Heart right ventricle (tissue), 16 donors: ENCODE measurements at regions not wholly inside any gene's neighbourhood (a gene's known extent, or its start where the extent isn't known, plus 50 kb on each side); places are given as distances from the start of the nearest gene placed in this dataset.

Experiments
- ATAC-seq, 8 donors: fragments of 200-7000 bp; cut with Tn5 transposase; one replicate each; pipeline ENCODE4 v1.9.1; 2020; ENCODE audit warnings: mild to moderate bottlenecking in 8 of 8, moderate library complexity in 8 of 8, moderate number of reproducible peaks in 1 of 8
- DNase-seq, 2 donors: peaks; one replicate each; pipeline ENCODE4 v3.0.0-alpha.2; 2020
- H3K27ac ChIP-seq, 10 donors: fragments of 200-600 bp; sonication (generic) in 2 of 10; one replicate each; pipeline versions ENCODE4 v1.5.0 to v1.8.0; 2020 to 2022; ENCODE audit warnings: mild to moderate bottlenecking in 3 of 10
- H3K27me3 ChIP-seq, 7 donors: fragments of 200-600 bp; one replicate each; pipeline ENCODE4 v1.8.0; 2021 to 2022; ENCODE audit warnings: mild to moderate bottlenecking in 2 of 7
- H3K36me3 ChIP-seq, 9 donors: fragments of 200-600 bp; sonication (generic) in 1 of 9; one replicate each; pipeline versions ENCODE4 v1.5.0 to v1.8.0; 2020 to 2022; ENCODE audit warnings: mild to moderate bottlenecking in 2 of 9
- H3K4me1 ChIP-seq, 9 donors: fragments of 200-600 bp; sonication (generic) in 1 of 9; one replicate each; pipeline versions ENCODE4 v1.5.0 to v1.8.0; 2020 to 2022; ENCODE audit warnings: mild to moderate bottlenecking in 4 of 9
- H3K4me3 ChIP-seq, 10 donors: fragments of 200-600 bp; sonication (generic) in 2 of 10; one replicate each; pipeline versions ENCODE4 v1.5.0 to v1.8.0; 2020 to 2022; ENCODE audit warnings: mild to moderate bottlenecking in 7 of 10, moderate library complexity in 2 of 10
- H3K9me3 ChIP-seq, 11 donors: fragments of 200-600 bp in 10 of 11; sonication (generic) in 2 of 11; one replicate each; pipeline versions ENCODE4 v1.5.0 to v1.8.0; 2013 to 2022; ENCODE audit warnings: mild to moderate bottlenecking in 2 of 11, control low read depth in 1 of 11, moderate library complexity in 1 of 11
- WGBS, 2 donors: extraction: QIAGEN DNeasy Blood & Tissue Kit; methylation state at CpG; one replicate each; pipeline ENCODE4 v1.1.7; 2013; ENCODE audit warnings: inconsistent platforms in 1 of 2; 5-methylcytosine and 5-hydroxymethylcytosine counted together
- intact Hi-C, 10 donors: fragments of 100-400 bp; cut with DNase I; formaldehyde crosslinking; loops; one replicate each; pipeline versions ENCODE4 v1.11.1 to v1.14.2; 2022
- TF ChIP-seq, protein P1 (sequence below), 9 donors: fragments of 200-600 bp; sonication (generic) in 2 of 9; IDR thresholded peaks; one replicate each; pipeline versions ENCODE4 v1.5.0 to v1.8.0; 2021 to 2022; ENCODE audit warnings: antibody characterized with exemption in 9 of 9, mild to moderate bottlenecking in 5 of 9, moderate library complexity in 1 of 9
- donor health status: Arrhythmogenic right ventricular cardiomyopathy.
- donor health status: ischemic (EF 13 %, LVEDD 7.1; RV severe dilation, severe dysfunction).
- donor health status: healthy with polysubstance abuse.
- donor health status: DM: no; HTN: yes; CAD: no.
- donor health status: DM: no; HTN: no; CAD: no.
- donor health status: ischemic (EF 25% LVEDD 6.9; RV normal size, moderate dysfunction).
- donor health status: ischemic (EF 25% LVEDD 5.7; RV mildly dilated, moderate dysfunction).
- donor health status: healthy.
- donor health status: DM: yes; HTN: yes; CAD: no.
- donor health status: Ischemic cardiomyopathy.
- donor health status: ischemic (EF 35%, LVEDD 5.7; RV mildly dilated, moderate dysfunction).
- donor health status: nonischemic (EF 11% LVEDD 7.7; RV severe dilation, severe dysfunction).
- donor health status: DM: yes; HTN: yes; CAD: no.
- donor health status: PGD.
- donor health status: ischemic (EF 29% LVEDD 5.4; RV normal size, mild dysfunction).
- donor health status: nonischemic (EF 23%, LVEDD 6.1; RV moderate dilation, normal function).

DNA sequence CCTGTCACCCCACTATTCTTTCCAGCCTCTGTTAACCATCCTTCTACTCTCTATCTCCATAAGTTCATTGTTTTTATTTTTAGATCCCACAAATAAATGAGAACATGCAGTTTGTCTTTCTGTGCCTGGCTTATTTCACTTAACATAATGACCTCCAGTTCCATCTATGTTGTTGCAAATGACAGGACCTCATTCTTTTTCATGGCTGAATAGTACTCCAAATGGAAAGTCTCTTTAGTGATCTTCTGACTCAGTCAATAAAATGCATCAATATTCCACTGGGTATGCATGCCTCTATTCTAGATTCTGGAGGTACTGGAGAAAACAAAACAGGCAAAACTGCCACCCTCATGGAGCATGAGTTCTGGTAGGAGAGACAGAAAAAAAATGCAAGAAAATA is 459.0 kb downstream of the XYLT1 start:
- DNase-seq (no peak), ATAC-seq (no peak)
- Histone ChIP-seq H3K4me1 (peaks cover 0 to 10% (median 0%) of the 10 kb centered on the region in 9 donors), H3K4me3 (no peak overlapping the region), H3K36me3 (no peaks in the 10 kb centered on the region), H3K27me3 (peaks cover 0 to 20% (median 0%) of the 10 kb centered on the region in 7 donors), H3K9me3 (peaks cover 0 to 21% (median 0%) of the 10 kb centered on the region in 11 donors), H3K27ac (no peak overlapping the region)
- intact Hi-C loops = no loop called here
- TF ChIP-seq, protein P1, sequence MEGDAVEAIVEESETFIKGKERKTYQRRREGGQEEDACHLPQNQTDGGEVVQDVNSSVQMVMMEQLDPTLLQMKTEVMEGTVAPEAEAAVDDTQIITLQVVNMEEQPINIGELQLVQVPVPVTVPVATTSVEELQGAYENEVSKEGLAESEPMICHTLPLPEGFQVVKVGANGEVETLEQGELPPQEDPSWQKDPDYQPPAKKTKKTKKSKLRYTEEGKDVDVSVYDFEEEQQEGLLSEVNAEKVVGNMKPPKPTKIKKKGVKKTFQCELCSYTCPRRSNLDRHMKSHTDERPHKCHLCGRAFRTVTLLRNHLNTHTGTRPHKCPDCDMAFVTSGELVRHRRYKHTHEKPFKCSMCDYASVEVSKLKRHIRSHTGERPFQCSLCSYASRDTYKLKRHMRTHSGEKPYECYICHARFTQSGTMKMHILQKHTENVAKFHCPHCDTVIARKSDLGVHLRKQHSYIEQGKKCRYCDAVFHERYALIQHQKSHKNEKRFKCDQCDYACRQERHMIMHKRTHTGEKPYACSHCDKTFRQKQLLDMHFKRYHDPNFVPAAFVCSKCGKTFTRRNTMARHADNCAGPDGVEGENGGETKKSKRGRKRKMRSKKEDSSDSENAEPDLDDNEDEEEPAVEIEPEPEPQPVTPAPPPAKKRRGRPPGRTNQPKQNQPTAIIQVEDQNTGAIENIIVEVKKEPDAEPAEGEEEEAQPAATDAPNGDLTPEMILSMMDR (IDR thresholded peaks at IDR 0.05) = no peak

DNA sequence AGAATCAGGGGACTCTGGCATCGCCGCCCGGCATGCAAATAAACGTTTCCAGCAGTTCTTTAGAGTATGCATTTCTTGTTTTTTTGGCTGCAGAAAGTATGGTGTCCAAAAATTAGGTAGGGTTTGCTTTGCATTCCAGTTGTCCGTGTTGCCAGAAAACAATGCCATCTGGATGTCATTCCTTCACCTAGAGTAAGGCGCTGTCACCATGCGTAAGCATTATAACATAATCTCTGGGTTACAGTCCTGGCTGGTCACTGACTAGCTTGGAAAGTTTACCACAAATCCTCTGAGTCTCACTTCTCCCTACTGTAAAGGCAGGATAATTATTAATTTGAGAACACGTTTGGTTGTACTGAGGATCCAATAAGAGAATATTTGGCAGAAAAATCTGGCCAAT is 457.7 kb downstream of the XYLT1 start:
- H3K36me3 ChIP-seq = no peaks in the 10 kb centered on the region
- H3K27me3 ChIP-seq = peaks cover 0 to 20% (median 0%) of the 10 kb centered on the region in 7 donors
- 80 to 83% methylated on average over 8 of the region's 8 CpGs for WGBS, 2 donors
- H3K27ac ChIP-seq = no peak overlapping the region
- no peak for ATAC-seq
- intact Hi-C loops = no loop called here
- no peak for DNase-seq
- TF ChIP-seq, protein P1 (IDR thresholded peaks at IDR 0.05) = no peak
- H3K4me1 ChIP-seq = peaks cover 0 to 10% (median 0%) of the 10 kb centered on the region in 9 donors
- H3K4me3 ChIP-seq = no peak overlapping the region
- peaks cover 0 to 30% (median 5%) of the 10 kb centered on the region in 11 donors for H3K9me3 ChIP-seq

DNA sequence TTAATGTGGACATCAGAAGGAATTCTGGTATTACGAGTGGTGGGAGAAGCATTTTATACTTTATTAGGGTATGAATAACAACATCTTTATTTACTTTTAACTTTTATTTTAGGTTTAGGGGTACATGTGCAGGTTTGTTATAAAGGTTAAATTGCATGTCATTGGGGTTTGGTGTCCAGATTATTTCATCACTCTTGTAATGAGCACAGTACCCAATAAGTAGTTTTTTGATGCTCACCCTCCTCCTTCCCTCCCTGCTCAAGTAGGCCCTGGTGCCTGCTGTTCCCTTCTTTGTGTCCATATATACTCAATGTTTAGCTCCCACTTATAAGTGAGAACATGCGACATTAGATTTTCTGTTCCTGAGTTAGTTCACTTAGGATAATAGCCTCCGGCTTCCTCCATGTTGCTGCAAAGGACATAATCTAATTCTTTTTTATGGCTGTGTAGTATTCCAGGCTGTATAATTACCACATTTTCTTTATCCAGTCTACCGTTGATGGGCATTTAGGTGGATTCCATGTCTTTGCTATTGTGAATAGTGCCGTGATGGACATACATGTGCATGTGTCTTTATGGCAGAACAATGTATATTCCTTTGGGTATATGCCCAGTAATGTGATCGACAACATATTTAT is 456.2 kb downstream of the XYLT1 start:
- Histone ChIP-seq H3K9me3 (peaks cover 0 to 32% (median 5%) of the 10 kb centered on the region in 11 donors), H3K4me3 (no peak overlapping the region), H3K27me3 (peaks cover 0 to 23% (median 0%) of the 10 kb centered on the region in 7 donors), H3K36me3 (no peaks in the 10 kb centered on the region), H3K27ac (no peak overlapping the region), H3K4me1 (peaks cover 0 to 10% (median 0%) of the 10 kb centered on the region in 9 donors)
- DNase-seq (no peak), ATAC-seq (no peak)
- intact Hi-C loops = no loop called here
- TF ChIP-seq, protein P1 (IDR thresholded peaks at IDR 0.05) = no peak
- 87 to 89% methylated on average over 6 of the region's 6 CpGs for WGBS, 2 donors

DNA sequence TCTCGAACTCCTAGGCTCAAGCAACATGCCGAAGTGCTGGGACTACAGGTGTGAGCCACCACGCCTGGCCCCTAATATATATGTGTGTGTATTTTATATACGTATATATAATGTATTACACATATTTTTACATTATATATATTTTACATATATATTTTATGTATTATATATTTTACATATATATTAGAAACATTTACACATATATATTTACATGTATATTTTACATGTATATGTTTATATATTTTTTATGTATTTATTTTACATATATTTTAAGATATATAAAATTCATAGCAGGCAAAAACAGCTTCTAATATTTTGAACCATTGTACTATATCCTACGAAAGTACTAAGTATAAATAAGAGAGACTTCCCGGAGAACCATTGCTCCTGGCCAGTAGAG is 455.1 kb downstream of the XYLT1 start:
- intact Hi-C loops = no loop called here

More for the DNA sequence above, 455.1 kb downstream of the XYLT1 start:
- TF ChIP-seq, protein P1 (IDR thresholded peaks at IDR 0.05) = no peak
- WGBS, 2 donors = 90 to 93% methylated on average over 6 of the region's 6 CpGs
- no peak overlapping the region for H3K27ac ChIP-seq
- ATAC-seq (no peak), DNase-seq (no peak)
- H3K36me3 ChIP-seq = no peaks in the 10 kb centered on the region
- peaks cover 0 to 10% (median 0%) of the 10 kb centered on the region in 9 donors for H3K4me1 ChIP-seq
- H3K9me3 ChIP-seq = peaks cover 0 to 32% (median 5%) of the 10 kb centered on the region in 11 donors
- H3K27me3 ChIP-seq = peaks cover 0 to 31% (median 0%) of the 10 kb centered on the region in 7 donors
- H3K4me3 ChIP-seq = no peak overlapping the region
